Activated naive CD4-positive, alpha-beta T cell treated with anti-CD3 and anti-CD28 coated beads, Interleukin-2, amount 50 U/mL, for 72 hours (primary cell): ENCODE measurements at regions not wholly inside any gene's neighbourhood (a gene's known extent, or its start where the extent isn't known, plus 50 kb on each side); places are given as distances from the start of the nearest gene placed in this dataset.

ENCODE experiments used
- ATAC-seq, 2 donors: fragments of 150-1000 bp; cut with Tn5 transposase; 2 replicates each; pipeline ENCODE4 v1.10.0; 2021; ENCODE audit warnings: mild to moderate bottlenecking in 2 of 2, moderate library complexity in 2 of 2
- DNase-seq, 2 donors: peaks; one replicate each; pipeline ENCODE4 v3.0.0; 2021 to 2022; ENCODE audit warnings: low spot score in 2 of 2
- H3K27ac Mint-ChIP-seq, 2 donors: one replicate each; pipeline ENCODE4 v1.8.0; 2022; ENCODE audit warnings: mild to moderate bottlenecking in 2 of 2, mixed read lengths in 2 of 2
- H3K36me3 Mint-ChIP-seq, 2 donors: one replicate each; pipeline ENCODE4 v1.8.0; 2022; ENCODE audit warnings: mixed read lengths in 2 of 2
- H3K9me3 Mint-ChIP-seq, 2 donors: one replicate each; pipeline ENCODE4 v1.8.0; 2022; ENCODE audit warnings: mixed read lengths in 2 of 2

GRCh38 chr17:72496461-72496860, 375.6 kb downstream of the SOX9 start:
- peaks cover 5 to 7% of the 10 kb centered on the region in 2 donors for H3K9me3 Mint-ChIP-seq
- H3K36me3 Mint-ChIP-seq: no peaks in the 10 kb centered on the region
- no peak overlapping the region for H3K27ac Mint-ChIP-seq
- DNase-seq (no peak), ATAC-seq (no peak)

DNA sequence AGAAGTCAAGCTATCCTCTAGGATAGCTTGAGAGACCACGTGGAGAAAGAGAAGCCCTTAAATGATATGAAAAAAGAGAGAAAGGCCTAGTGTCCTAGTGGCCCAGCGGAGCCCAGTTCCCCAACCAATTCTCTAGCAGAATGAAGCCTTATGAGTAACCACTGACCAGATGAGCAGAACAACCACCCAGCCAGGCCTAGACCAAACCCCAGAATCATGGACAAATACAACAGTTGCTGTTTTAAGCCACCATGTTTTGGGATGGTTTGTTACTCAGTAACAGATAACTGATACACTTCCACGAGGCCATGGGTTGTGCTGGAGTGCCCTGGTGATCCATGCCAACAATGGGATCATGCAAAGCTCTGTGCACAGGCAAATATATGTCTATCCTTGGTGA, 377.1 kb downstream of the SOX9 start:
- no peak overlapping the region for H3K27ac Mint-ChIP-seq
- no peaks in the 10 kb centered on the region for H3K36me3 Mint-ChIP-seq
- DNase-seq (no peak), ATAC-seq (no peak)
- peaks cover 5 to 7% of the 10 kb centered on the region in 2 donors for H3K9me3 Mint-ChIP-seq

DNA sequence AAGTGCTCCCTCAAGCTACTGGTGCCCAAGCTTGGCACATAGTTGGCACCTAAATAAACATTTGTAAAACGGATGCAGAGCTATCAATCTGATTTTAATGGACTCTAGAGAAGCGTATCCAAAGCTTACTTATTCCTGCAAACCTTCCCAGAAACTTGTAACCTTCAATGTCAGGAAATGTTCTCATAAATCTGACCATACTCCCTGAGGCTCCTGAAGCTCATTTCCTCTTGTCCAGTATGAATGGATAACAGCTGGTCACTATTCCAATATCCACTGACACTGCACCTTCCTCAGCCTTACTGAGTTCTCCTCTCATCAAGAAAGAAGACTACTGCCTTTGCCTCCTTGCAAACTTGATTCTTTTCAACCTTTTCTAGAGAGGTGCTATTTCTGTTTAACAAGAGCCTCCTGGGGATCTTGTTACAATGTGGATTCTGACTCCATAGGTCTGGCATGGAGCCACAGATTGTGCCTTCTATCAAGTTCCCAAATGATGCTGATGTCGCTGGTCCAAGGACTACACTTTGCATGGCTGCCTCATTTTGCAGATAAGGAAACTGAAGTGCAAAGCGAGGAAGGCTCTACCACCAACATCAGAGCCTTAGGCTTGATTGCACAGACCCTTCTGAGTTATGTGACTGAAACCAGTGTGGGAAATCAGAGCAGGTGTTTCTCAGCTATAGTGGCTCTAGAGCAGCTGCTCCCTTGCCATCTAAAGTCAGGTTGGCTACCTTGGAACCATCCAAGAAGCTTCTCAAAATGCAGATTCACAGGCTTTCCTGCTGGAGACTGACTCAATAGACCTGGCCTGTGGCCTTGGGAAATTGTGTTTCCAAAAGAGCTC, 377.8 kb downstream of the SOX9 start:
- no peak overlapping the region for H3K27ac Mint-ChIP-seq
- no peaks in the 10 kb centered on the region for H3K36me3 Mint-ChIP-seq
- peaks cover 5 to 7% of the 10 kb centered on the region in 2 donors for H3K9me3 Mint-ChIP-seq
- DNase-seq: no peak
- no peak for ATAC-seq

DNA sequence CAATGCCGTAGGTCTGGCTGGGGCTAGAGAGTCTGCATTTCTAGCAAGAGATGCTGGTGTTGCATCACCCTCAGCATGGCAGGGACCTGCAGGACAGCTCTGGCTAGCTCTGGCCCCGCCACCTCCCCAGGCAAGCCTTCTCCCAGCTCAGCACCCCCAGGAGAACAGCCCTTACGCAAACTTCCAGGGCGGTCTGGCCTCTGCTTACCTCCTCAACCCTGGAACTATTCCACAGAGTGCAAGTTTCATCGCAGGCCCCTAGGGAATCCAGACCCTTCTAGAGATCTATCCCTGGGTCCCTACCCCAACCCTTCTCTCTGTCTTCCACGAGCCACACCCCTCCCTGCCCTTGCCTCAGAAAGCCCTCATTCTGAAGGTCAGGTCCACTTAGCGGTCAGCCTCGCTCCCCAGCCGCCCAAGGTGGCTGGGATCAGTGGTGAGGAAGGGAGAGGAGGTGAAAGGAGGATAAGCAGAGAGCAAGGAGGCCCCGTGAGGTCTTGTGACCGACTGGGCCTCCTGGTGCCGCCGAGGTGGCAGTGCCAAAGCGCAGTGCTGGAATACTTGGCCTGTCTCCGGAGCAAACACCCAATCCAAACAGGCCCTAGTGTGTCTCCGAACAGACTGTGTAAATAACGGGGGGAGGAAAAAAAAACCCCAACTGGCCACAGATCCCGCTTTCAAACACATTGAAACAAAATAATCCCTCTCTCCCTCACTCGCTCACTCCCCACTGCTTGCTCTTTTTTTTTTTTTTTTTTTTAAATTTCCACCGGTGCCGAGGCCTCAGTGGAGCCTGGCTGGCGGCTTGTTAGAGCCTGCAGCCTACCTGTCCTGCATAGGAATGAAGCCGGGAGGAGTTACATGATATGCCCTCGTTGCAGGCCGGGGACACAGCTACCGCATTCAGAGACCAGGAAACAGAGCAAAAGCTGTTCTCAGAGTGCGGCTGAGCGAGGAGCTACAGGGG, 380.9 kb downstream of the SOX9 start:
- H3K27ac Mint-ChIP-seq: no peak overlapping the region
- H3K9me3 Mint-ChIP-seq: peaks cover 7 to 14% of the 10 kb centered on the region in 2 donors
- no peaks in the 10 kb centered on the region for H3K36me3 Mint-ChIP-seq
- DNase-seq (no peak), ATAC-seq (no peak)

GRCh38 chr17:72502371-72503341, 381.8 kb downstream of the SOX9 start:
- Mint-ChIP-seq H3K9me3 (peaks cover 3 to 9% of the 10 kb centered on the region in 2 donors), H3K27ac (no peak overlapping the region), H3K36me3 (no peaks in the 10 kb centered on the region)
- no peak for ATAC-seq
- no peak for DNase-seq

GRCh38 chr17:72503556-72503955, 382.7 kb downstream of the SOX9 start:
- H3K27ac Mint-ChIP-seq: no peak overlapping the region
- DNase-seq: no peak
- peaks cover 3 to 9% of the 10 kb centered on the region in 2 donors for H3K9me3 Mint-ChIP-seq
- H3K36me3 Mint-ChIP-seq: no peaks in the 10 kb centered on the region
- no peak for ATAC-seq

GRCh38 chr17:72504783-72505182, 384.0 kb downstream of the SOX9 start:
- H3K36me3 Mint-ChIP-seq: no peaks in the 10 kb centered on the region
- H3K9me3 Mint-ChIP-seq: peaks cover 3 to 9% of the 10 kb centered on the region in 2 donors
- no peak overlapping the region for H3K27ac Mint-ChIP-seq
- DNase-seq (no peak), ATAC-seq (no peak)

GRCh38 chr17:72506773-72507172, 386.0 kb downstream of the SOX9 start:
- Mint-ChIP-seq H3K27ac (no peak overlapping the region), H3K36me3 (no peaks in the 10 kb centered on the region), H3K9me3 (peaks cover 0 to 9% of the 10 kb centered on the region in 2 donors)
- ATAC-seq (no peak), DNase-seq (no peak)

DNA sequence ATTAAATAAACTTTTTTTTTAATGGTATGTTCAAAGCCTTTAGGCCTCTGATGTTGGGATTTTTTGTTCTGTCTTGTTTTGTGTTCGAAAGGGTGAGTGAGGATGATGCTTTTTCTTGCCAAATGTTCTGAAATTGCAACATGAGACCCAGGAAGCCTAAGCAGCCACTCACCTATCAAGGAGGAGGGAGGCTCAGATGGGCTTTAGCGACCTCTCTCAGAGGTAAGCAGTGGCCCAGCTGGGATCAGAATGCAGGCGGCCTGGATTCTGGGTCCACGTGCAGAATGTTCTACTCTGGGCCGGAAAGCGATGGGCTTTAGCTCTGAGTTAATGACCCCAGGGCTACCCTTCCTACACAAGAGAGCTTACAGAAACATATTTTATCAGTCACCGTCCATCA, 386.6 kb downstream of the SOX9 start:
- no peak overlapping the region for H3K27ac Mint-ChIP-seq
- no peak for ATAC-seq
- peaks cover 0 to 9% of the 10 kb centered on the region in 2 donors for H3K9me3 Mint-ChIP-seq

GRCh38 chr17:72510351-72511016, 389.7 kb downstream of the SOX9 start:
- ATAC-seq (no peak), DNase-seq (no peak)
- no peaks in the 10 kb centered on the region for H3K36me3 Mint-ChIP-seq
- H3K9me3 Mint-ChIP-seq: peaks cover 0 to 3% of the 10 kb centered on the region in 2 donors
- H3K27ac Mint-ChIP-seq: no peak overlapping the region

More for the DNA sequence above, 386.6 kb downstream of the SOX9 start:
- H3K36me3 Mint-ChIP-seq: no peaks in the 10 kb centered on the region
- no peak for DNase-seq

GRCh38 chr17:72511242-72511641, 390.4 kb downstream of the SOX9 start:
- Mint-ChIP-seq H3K9me3 (no peaks in the 10 kb centered on the region), H3K27ac (no peak overlapping the region), H3K36me3 (no peaks in the 10 kb centered on the region)
- ATAC-seq (no peak), DNase-seq (no peak)

GRCh38 chr17:72511874-72512273, 391.1 kb downstream of the SOX9 start:
- Mint-ChIP-seq H3K27ac (no peak overlapping the region), H3K9me3 (no peaks in the 10 kb centered on the region), H3K36me3 (no peaks in the 10 kb centered on the region)
- ATAC-seq (no peak), DNase-seq (no peak)

DNA sequence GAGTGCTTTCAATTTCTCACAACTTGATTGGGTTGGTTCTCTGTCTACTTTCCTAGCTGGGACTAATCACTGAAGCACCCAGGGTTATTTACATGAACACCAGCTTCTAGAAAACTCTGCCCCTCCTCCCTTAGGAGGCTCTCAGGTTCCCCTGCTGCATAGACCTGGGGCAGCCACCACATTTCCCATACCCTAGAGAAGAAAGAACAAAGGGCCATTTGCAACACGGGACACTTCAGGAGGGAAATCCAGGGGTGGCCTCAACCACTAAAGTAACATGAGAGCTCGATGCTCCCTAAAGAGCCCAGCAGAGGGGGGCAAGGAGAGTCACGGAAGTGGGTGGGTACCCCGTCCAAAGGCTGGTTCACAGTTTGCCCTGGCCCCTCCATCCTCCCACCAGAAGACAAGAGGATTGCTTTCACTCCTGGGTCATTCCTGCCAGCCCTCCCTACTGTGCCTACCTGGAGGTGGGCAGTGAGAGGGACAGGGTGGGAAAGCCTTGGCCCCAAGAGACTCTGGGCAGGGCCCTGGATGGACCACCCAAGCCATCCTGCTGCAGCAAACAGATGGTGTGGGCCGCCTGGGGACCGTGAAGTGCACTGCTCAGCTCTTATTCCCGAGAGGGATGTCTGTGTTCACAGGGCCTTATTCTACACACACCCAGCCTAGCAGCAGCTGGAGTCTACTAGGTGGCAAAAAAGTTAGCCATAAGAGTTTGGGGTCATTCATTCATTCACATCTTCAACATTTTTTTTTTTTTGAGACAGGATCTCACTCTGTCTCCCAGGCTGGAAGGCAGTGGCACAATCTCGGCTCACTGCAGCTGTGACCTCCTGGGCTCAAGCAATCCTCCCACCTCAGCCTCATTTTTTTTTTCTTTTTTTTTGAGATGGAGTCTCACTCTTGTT, 392.1 kb downstream of the SOX9 start:
- DNase-seq (no peak), ATAC-seq (no peak)
- H3K36me3 Mint-ChIP-seq: no peaks in the 10 kb centered on the region
- no peaks in the 10 kb centered on the region for H3K9me3 Mint-ChIP-seq
- no peak overlapping the region for H3K27ac Mint-ChIP-seq

GRCh38 chr17:72514321-72514861, 393.6 kb downstream of the SOX9 start:
- Mint-ChIP-seq H3K36me3 (no peaks in the 10 kb centered on the region), H3K9me3 (no peaks in the 10 kb centered on the region), H3K27ac (no peak overlapping the region)
- ATAC-seq (no peak), DNase-seq (no peak)

- no peak for ATAC-seq
- H3K9me3 Mint-ChIP-seq: no peaks in the 10 kb centered on the region
- no peak overlapping the region for H3K27ac Mint-ChIP-seq
- DNase-seq: no peak
- no peaks in the 10 kb centered on the region for H3K36me3 Mint-ChIP-seq
Measured at GRCh38 chr17:72514891-72515290, 394.1 kb downstream of the SOX9 start.
